Endothelial cell of umbilical vein (primary cell): ENCODE measurements at regions not wholly inside any gene's neighbourhood (a gene's known extent, or its start where the extent isn't known, plus 50 kb on each side); places are given as distances from the start of the nearest gene placed in this dataset.

ENCODE experiments used
- EZH2 ChIP-seq: IDR thresholded peaks from 2 replicates; pipeline ENCODE4 v1.6.1; 2012; ENCODE audit warnings: borderline replicate concordance, low read depth, mild to moderate bottlenecking, moderate library complexity, low read length, inconsistent platforms; ENCODE audit not compliant: severe bottlenecking
- MYC ChIP-seq: IDR thresholded peaks from one replicate; pipeline ENCODE4 v1.6.1; 2011; ENCODE audit warnings: mild to moderate bottlenecking, low read depth, low read length

DNA sequence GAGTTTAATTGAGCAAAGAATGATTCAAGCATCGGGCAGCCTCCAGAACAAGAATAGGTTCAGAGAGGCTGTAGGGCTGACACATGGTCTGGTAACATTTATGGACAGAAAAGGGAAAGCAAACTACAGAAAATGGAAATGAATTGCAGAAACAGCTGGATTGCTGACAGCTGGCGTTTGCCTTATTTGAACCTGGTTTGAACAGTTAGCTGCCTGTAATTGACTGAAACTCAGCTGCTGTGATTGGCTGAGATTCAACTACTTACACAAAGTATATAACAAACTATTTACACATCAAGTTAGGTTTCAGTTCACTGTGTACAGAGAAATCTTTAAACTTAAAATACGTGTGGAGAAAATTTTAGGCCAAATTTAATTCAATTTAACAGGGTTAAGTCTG is 441.7 kb downstream of the PRELID2 start:
- TF ChIP-seq EZH2 (no peak), MYC (no peak)
